ENCODE measurements at regions not wholly inside any gene's neighbourhood (a gene's known extent, or its start where the extent isn't known, plus 50 kb on each side); places are given as distances from the start of the nearest gene placed in this dataset.

- 20% methylated on average over 3 of the region's 3 CpGs for WGBS (ENCODE audit: low lambda C conversion rate)
- in situ Hi-C loops (cut with HindIII; ENCODE audit: extremely low pct_ligation_motif_present, low pct_unique_long_range_greater_than_20kb) = no loop called here
Measured at GRCh38 chr16:65415460-65415859, 293.6 kb upstream of the CDH11 start.

More at GRCh38 chr16:65415460-65415859, 293.6 kb upstream of the CDH11 start:
- BruUV-seq (replicated peaks) = no TSS peak
- intact Hi-C loops (cut with micrococcal nuclease; ENCODE audit: unreplicated experiment) = no loop called here
- Histone ChIP-seq H2AFZ (ENCODE audit: low read length) (no peak overlapping the region), H3K27me3 (ENCODE audit: control insufficient read depth in 1 of 2, insufficient read depth in 2 of 2, low read length in 2 of 2) (no peaks in the 10 kb centered on the region), H3K4me2 (ENCODE audit: low read depth, low read length) (no peak overlapping the region), H3K9me3 (ENCODE audit: low read length) (peaks cover 18% of the 10 kb centered on the region; the same call in 1 of the 2 replicates), H3K9ac (ENCODE audit: insufficient read depth, low read depth, low read length) (no peak overlapping the region), H3K79me2 (ENCODE audit: insufficient read depth, low read length) (no peaks in the 10 kb centered on the region), H4K20me1 (ENCODE audit: insufficient read depth, low read length) (no peaks in the 10 kb centered on the region), H3K27ac (ENCODE audit: extremely low read length, insufficient read depth, low read length) (no peak overlapping the region), H3K4me3 (replicated peaks in 1 of 3; ENCODE audit: insufficient read depth in 1 of 3, low read depth in 2 of 3, low read length in 3 of 3) (no peak overlapping the region), H3K4me1 (ENCODE audit: insufficient read depth, low read length) (no peaks in the 10 kb centered on the region), H3K36me3 (replicated peaks in 1 of 2; ENCODE audit: control insufficient read depth in 1 of 2, insufficient read depth in 2 of 2, low read length in 2 of 2) (no peaks in the 10 kb centered on the region)
- ChIA-PET CTCF (ENCODE audit: low intra/inter-chr PET ratio, low total read pairs) (no interaction called here), POLR2A (no interaction called here)
- no peak for TF ChIP-seq ADNP (CRISPR knock-in tag; IDR thresholded peaks at IDR 0.05)
- no peak for TF ChIP-seq MAF1 (CRISPR knock-in tag; IDR thresholded peaks at IDR 0.05; ENCODE audit: borderline replicate concordance)
- TF ChIP-seq SP5 (CRISPR knock-in tag; IDR thresholded peaks at IDR 0.05; ENCODE audit: borderline replicate concordance, low read depth) = no peak
- no peak for TF ChIP-seq GABPB1 (CRISPR knock-in tag; IDR thresholded peaks at IDR 0.05)
- TF ChIP-seq ELF3 (CRISPR knock-in tag; IDR thresholded peaks at IDR 0.05) = no peak
- no peak for TF ChIP-seq TFE3 (CRISPR knock-in tag; IDR thresholded peaks at IDR 0.05)
- TF ChIP-seq ZNF629 (CRISPR knock-in tag; conservative IDR thresholded peaks at IDR 0.05) = no peak
- TF ChIP-seq NRL (CRISPR knock-in tag; IDR thresholded peaks at IDR 0.05; ENCODE audit: borderline replicate concordance) = no peak
- no peak for TF ChIP-seq ZMYM4 (CRISPR knock-in tag; IDR thresholded peaks at IDR 0.05)
- no peak for TF ChIP-seq NONO (IDR thresholded peaks at IDR 0.05)
- TF ChIP-seq NONO (CRISPR knock-in tag; conservative IDR thresholded peaks at IDR 0.05) = no peak
- no peak for TF ChIP-seq SRSF4 (IDR thresholded peaks at IDR 0.05; ENCODE audit: low read depth, low read length, poor library complexity, severe bottlenecking)
- TF ChIP-seq PAX8 (CRISPR knock-in tag; IDR thresholded peaks at IDR 0.05; ENCODE audit: borderline replicate concordance) = no peak
- TF ChIP-seq MNT (IDR thresholded peaks at IDR 0.05) = no peak
- no peak for TF ChIP-seq GATA4 (IDR thresholded peaks at IDR 0.05; ENCODE audit: borderline replicate concordance, low read depth)
- no peak for TF ChIP-seq ZFX (CRISPR knock-in tag; IDR thresholded peaks at IDR 0.05; ENCODE audit: low read depth)
- FAIRE-seq = no peak
- DNase-seq (ENCODE audit: low spot score) = no peak
- ATAC-seq = no peak
